ENCODE measurements at regions not wholly inside any gene's neighbourhood (a gene's known extent, or its start where the extent isn't known, plus 50 kb on each side); places are given as distances from the start of the nearest gene placed in this dataset.
"Not testable (repeated sequence)": the region's sequence is repeated elsewhere in the genome, so short reads cannot be mapped to it uniquely, and the experiment has no call there.

DNA sequence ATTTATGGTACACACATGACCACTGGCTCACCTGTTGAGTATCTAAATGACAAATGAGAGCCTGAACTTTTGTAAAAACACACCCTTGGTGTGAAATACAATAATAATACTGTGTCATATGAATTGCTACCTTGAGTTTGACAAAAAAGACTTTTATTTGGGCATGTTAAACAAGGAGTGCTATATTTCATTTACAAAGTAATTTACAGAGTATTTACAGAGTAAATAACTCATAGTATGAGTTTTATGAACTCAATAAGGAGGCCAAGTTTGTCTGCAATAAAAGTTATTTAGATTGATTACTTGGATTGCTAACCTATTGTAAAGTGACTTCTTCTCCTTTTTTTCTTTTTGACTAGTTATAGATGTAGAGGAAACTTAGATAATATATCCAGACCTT lies 146.0 kb upstream of the NUDT12 start:
- in situ Hi-C loops (cut with HindIII; ENCODE audit: low sequenced_read_pairs): no loop called here
- TF ChIP-seq CTCF (IDR thresholded peaks at IDR 0.05; ENCODE audit: low read depth, low read length): no peak
- no peak for DNase-seq (ENCODE audit: low read depth, low spot score)
- no peak overlapping the region for H3K4me3 ChIP-seq (ENCODE audit: low read depth, low read length)

DNA sequence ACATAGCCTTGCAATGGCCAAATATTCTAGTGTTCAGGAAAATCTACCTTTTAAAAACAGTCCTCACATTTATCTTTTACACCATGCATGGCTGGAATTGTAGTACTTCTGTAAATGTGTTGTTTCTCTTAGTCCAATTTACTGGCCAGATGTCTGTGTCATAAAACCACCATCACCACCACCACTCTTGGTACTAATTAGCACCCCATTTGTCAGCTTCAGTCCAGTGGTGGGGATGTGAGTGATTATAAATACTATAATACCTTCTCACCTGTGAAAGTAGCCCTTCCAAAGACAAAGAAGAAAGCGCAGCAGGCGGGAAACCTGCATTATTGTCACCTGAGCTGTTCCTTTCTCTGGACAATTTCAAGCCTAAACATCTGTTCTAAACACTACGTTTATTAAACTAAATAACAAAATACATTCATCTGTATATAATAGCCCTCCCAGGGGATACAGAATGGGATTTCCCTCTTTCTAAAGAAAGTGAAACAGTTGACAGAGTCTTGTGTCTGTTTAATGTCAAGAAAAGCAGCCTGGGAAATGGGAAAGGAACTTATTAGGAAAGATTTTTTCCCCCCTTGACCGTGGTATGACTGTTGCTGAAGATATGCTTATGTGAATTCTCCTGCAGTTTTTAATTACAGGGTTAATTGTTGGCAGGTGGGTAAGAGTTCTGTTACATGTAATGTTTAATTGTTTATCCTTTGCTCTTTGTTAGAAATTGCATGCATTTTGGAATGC lies 144.5 kb upstream of the NUDT12 start:
- in situ Hi-C loops (cut with HindIII; ENCODE audit: low sequenced_read_pairs): no loop called here
- H3K4me3 ChIP-seq (ENCODE audit: low read depth, low read length): no peak overlapping the region
- no peak for TF ChIP-seq CTCF (IDR thresholded peaks at IDR 0.05; ENCODE audit: low read depth, low read length)
- no peak for DNase-seq (ENCODE audit: low read depth, low spot score)

- in situ Hi-C loops (cut with HindIII; ENCODE audit: low sequenced_read_pairs): no loop called here
- no peak for DNase-seq (ENCODE audit: low read depth, low spot score)
- no peak overlapping the region for H3K4me3 ChIP-seq (ENCODE audit: low read depth, low read length)
- no peak for TF ChIP-seq CTCF (IDR thresholded peaks at IDR 0.05; ENCODE audit: low read depth, low read length)
Measured at GRCh38 chr5:103703617-103704016, 141.0 kb upstream of the NUDT12 start.

DNA sequence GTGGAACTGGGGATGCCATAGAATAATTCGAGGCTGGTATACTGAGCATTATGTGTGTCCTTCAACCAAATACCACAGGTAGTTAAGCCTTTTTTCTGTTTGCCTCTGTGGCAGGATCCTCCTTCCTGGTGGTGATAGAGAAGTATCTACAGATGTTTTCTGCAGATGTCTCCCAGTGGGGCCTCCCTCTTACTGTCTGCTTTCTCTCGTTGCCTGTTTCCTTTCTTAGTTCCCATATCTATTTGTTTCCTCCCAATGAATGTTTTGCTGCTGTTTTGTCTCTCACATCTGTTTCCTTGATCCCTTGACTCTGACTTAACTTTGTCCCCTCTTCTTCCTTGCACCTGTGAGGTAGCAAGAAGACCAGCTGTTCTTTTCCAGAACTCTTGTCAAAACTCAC lies 130.9 kb upstream of the NUDT12 start:
- no peak overlapping the region for H3K4me3 ChIP-seq (ENCODE audit: low read depth, low read length)
- TF ChIP-seq CTCF (IDR thresholded peaks at IDR 0.05; ENCODE audit: low read depth, low read length): no peak
- DNase-seq (ENCODE audit: low read depth, low spot score): no peak
- in situ Hi-C loops (cut with HindIII; ENCODE audit: low sequenced_read_pairs): no loop called here

GRCh38 chr5:103690676-103691075 lies 128.1 kb upstream of the NUDT12 start:
- TF ChIP-seq CTCF (IDR thresholded peaks at IDR 0.05; ENCODE audit: low read depth, low read length): no peak
- no peak overlapping the region for H3K4me3 ChIP-seq (ENCODE audit: low read depth, low read length)
- in situ Hi-C loops (cut with HindIII; ENCODE audit: low sequenced_read_pairs): no loop called here
- no peak for DNase-seq (ENCODE audit: low read depth, low spot score)

GRCh38 chr5:103679873-103680272 lies 117.3 kb upstream of the NUDT12 start:
- in situ Hi-C loops (cut with HindIII; ENCODE audit: low sequenced_read_pairs): no loop called here
- TF ChIP-seq CTCF (IDR thresholded peaks at IDR 0.05; ENCODE audit: low read depth, low read length): no peak

DNA sequence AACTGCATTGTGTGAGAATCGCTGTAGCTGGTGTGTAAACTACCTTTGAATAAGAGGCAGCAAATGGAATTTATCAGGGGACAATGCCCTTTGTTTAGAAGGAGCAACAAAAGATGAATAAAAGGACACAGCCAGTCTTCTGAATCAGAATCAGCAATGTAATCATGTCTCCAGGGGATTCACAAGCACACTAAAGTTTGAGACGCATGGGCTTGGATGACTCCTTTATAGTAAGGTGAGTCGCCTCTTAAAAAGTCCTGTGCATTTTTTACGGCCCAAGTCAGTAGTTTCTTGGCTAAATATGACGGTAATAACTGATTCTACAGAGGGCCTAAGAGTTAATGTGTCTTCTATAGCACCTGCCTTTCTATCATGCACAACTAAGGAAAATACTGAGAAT lies 113.6 kb upstream of the NUDT12 start:
- H3K4me3 ChIP-seq (ENCODE audit: low read depth, low read length); in situ Hi-C loops (cut with HindIII; ENCODE audit: low sequenced_read_pairs): not testable (repeated sequence)
- DNase-seq (ENCODE audit: low read depth, low spot score): peak; percentile 50

More at GRCh38 chr5:103679873-103680272, 117.3 kb upstream of the NUDT12 start:
- no peak overlapping the region for H3K4me3 ChIP-seq (ENCODE audit: low read depth, low read length)
- DNase-seq (ENCODE audit: low read depth, low spot score): no peak
